Left ventricle myocardium inferior (tissue), 1 donor: ENCODE measurements at regions not wholly inside any gene's neighbourhood (a gene's known extent, or its start where the extent isn't known, plus 50 kb on each side); places are given as distances from the start of the nearest gene placed in this dataset.

Source experiments
- DNase-seq: peaks from one replicate; pipeline ENCODE4 v3.0.0-alpha.2; 2020
- H3K27ac ChIP-seq: fragments of 200-600 bp; replicated peaks from 2 replicates; pipeline ENCODE4 v1.8.0; 2021
- H3K27me3 ChIP-seq: fragments of 200-600 bp; 2 replicates; pipeline ENCODE4 v1.8.0; 2021; ENCODE audit warnings: low read depth
- H3K36me3 ChIP-seq: fragments of 200-600 bp; 2 replicates; pipeline ENCODE4 v1.8.0; 2021
- H3K4me1 ChIP-seq: fragments of 200-600 bp; 2 replicates; pipeline ENCODE4 v1.8.0; 2021
- H3K4me3 ChIP-seq: fragments of 200-600 bp; 2 replicates; pipeline ENCODE4 v1.8.0; 2021; ENCODE audit warnings: mild to moderate bottlenecking, moderate library complexity
- H3K9me3 ChIP-seq: fragments of 200-600 bp; replicated peaks from 2 replicates; pipeline ENCODE4 v1.8.0; 2021
- CTCF ChIP-seq: fragments of 200-600 bp; IDR thresholded peaks from 2 replicates; pipeline ENCODE4 v1.8.0; 2021; ENCODE audit warnings: antibody characterized with exemption, mild to moderate bottlenecking, borderline replicate concordance
- intact Hi-C: fragments of 100-400 bp; cut with micrococcal nuclease; formaldehyde crosslinking; loops from one replicate; pipeline ENCODE4 v1.11.0; 2022
- donor health status: DM: no; HTN: yes; CAD: no; lungs with severe emphysema.

- no peak overlapping the region for H3K27ac ChIP-seq
- no peak for TF ChIP-seq CTCF
- H3K4me1 ChIP-seq: peaks cover 4% of the 10 kb centered on the region
- H3K36me3 ChIP-seq: no peaks in the 10 kb centered on the region
- H3K9me3 ChIP-seq: peaks cover 28% of the 10 kb centered on the region
- DNase-seq: no peak
- intact Hi-C loops: no loop called here
- peaks cover 55% of the 10 kb centered on the region for H3K27me3 ChIP-seq
- no peak overlapping the region for H3K4me3 ChIP-seq
These were observed 295.3 kb downstream of the SOX9 start for GRCh38 chr17:72416054-72416675.

GRCh38 chr17:72416905-72417304 lies 296.1 kb downstream of the SOX9 start:
- TF ChIP-seq CTCF: no peak
- intact Hi-C loops: no loop called here

GRCh38 chr17:72417627-72418026 lies 296.8 kb downstream of the SOX9 start:
- Histone ChIP-seq H3K4me3 (no peak overlapping the region), H3K4me1 (peaks cover 7% of the 10 kb centered on the region), H3K27me3 (peaks cover 50% of the 10 kb centered on the region), H3K36me3 (no peaks in the 10 kb centered on the region), H3K27ac (no peak overlapping the region), H3K9me3 (peaks cover 28% of the 10 kb centered on the region)
- intact Hi-C loops: no loop called here
- TF ChIP-seq CTCF: no peak
- no peak for DNase-seq

More at GRCh38 chr17:72416905-72417304, 296.1 kb downstream of the SOX9 start:
- Histone ChIP-seq H3K36me3 (no peaks in the 10 kb centered on the region), H3K4me3 (no peak overlapping the region), H3K27me3 (peaks cover 52% of the 10 kb centered on the region), H3K27ac (no peak overlapping the region), H3K4me1 (peaks cover 4% of the 10 kb centered on the region), H3K9me3 (peaks cover 28% of the 10 kb centered on the region)
- DNase-seq: no peak

- Histone ChIP-seq H3K4me3 (no peak overlapping the region), H3K36me3 (no peaks in the 10 kb centered on the region), H3K4me1 (peaks cover 6% of the 10 kb centered on the region), H3K27ac (no peak overlapping the region), H3K9me3 (peaks cover 28% of the 10 kb centered on the region), H3K27me3 (peaks cover 27% of the 10 kb centered on the region)
- intact Hi-C loops: no loop called here
- no peak for TF ChIP-seq CTCF
- no peak for DNase-seq
These were observed 299.3 kb downstream of the SOX9 start for GRCh38 chr17:72419866-72420774.

- Histone ChIP-seq H3K4me1 (peaks cover 6% of the 10 kb centered on the region), H3K27me3 (peaks cover 21% of the 10 kb centered on the region), H3K9me3 (peaks cover 28% of the 10 kb centered on the region), H3K4me3 (no peak overlapping the region), H3K36me3 (no peaks in the 10 kb centered on the region), H3K27ac (no peak overlapping the region)
- no peak for DNase-seq
- TF ChIP-seq CTCF: no peak
- intact Hi-C loops: no loop called here
These were observed 299.9 kb downstream of the SOX9 start for GRCh38 chr17:72420775-72421127.
